Stomach (tissue), 4 donors: ENCODE measurements at regions not wholly inside any gene's neighbourhood (a gene's known extent, or its start where the extent isn't known, plus 50 kb on each side); places are given as distances from the start of the nearest gene placed in this dataset.

Source experiments
- EP300 ChIP-seq: sonication (generic); formaldehyde crosslinking; IDR thresholded peaks from one replicate; pipeline ENCODE4 v1.6.1; 2017; ENCODE audit warnings: antibody characterized with exemption
- POLR2A ChIP-seq, 4 donors: fragments of 450-650 bp; IDR thresholded peaks; one replicate each; pipeline ENCODE4 v1.6.1; 2016; ENCODE audit warnings: antibody characterized with exemption in 4 of 4, control low read depth in 2 of 4, mild to moderate bottlenecking in 1 of 4, moderate library complexity in 1 of 4
- POLR2AphosphoS5 ChIP-seq, 3 donors: sonication (generic); formaldehyde crosslinking; IDR thresholded peaks; one replicate each; pipeline ENCODE4 v1.6.1; 2016; ENCODE audit warnings: antibody characterized with exemption in 3 of 3
- TF ChIP-seq, protein P1 (sequence below), 7 experiments: fragments of 450-650 bp in 4 of 7; fragments of 200-600 bp in 3 of 7; sonication (generic) in 3 of 7; IDR thresholded peaks; one replicate each; pipeline ENCODE4 v1.5.1; 2016 to 2019; ENCODE audit warnings: antibody characterized with exemption in 7 of 7, control low read depth in 2 of 7, mild to moderate bottlenecking in 1 of 7

- TF ChIP-seq POLR2A (IDR thresholded peaks at IDR 0.05) (no peak), EP300 (no peak), POLR2AphosphoS5 (IDR thresholded peaks at IDR 0.05) (no peak)
- TF ChIP-seq, protein P1, sequence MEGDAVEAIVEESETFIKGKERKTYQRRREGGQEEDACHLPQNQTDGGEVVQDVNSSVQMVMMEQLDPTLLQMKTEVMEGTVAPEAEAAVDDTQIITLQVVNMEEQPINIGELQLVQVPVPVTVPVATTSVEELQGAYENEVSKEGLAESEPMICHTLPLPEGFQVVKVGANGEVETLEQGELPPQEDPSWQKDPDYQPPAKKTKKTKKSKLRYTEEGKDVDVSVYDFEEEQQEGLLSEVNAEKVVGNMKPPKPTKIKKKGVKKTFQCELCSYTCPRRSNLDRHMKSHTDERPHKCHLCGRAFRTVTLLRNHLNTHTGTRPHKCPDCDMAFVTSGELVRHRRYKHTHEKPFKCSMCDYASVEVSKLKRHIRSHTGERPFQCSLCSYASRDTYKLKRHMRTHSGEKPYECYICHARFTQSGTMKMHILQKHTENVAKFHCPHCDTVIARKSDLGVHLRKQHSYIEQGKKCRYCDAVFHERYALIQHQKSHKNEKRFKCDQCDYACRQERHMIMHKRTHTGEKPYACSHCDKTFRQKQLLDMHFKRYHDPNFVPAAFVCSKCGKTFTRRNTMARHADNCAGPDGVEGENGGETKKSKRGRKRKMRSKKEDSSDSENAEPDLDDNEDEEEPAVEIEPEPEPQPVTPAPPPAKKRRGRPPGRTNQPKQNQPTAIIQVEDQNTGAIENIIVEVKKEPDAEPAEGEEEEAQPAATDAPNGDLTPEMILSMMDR (IDR thresholded peaks at IDR 0.05): no peak
Measured at GRCh38 chr2:85949280-85949679, 60.5 kb upstream of the ST3GAL5 start.
